ENCODE measurements at regions not wholly inside any gene's neighbourhood (a gene's known extent, or its start where the extent isn't known, plus 50 kb on each side); places are given as distances from the start of the nearest gene placed in this dataset.
"Not testable (repeated sequence)": the region's sequence is repeated elsewhere in the genome, so short reads cannot be mapped to it uniquely, and the experiment has no call there.

DNA sequence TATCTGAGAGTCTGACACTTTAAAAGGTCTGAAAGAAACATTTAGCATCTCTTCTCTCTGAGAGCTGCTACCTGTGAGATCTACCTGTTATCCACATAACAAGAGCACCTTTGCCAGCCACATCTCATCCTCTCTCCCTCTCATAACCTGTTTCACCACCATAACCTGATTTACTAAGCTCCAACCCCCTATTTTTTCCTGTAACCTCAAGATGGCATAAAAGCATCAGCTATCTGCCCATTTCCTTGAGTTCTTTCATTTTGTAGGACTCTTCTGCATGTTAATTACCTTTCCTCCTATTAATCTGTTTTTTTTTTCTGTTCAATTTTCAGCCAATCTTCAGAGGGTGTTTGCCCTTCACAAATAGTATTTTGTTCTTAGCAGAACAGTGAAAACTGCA lies 136.5 kb upstream of the KCNK1 start:
- no peak for DNase-seq

GRCh38 chr1:233478611-233479010 lies 135.3 kb upstream of the KCNK1 start:
- DNase-seq = no peak

- DNase-seq = no peak
Observed at GRCh38 chr1:233479110-233479890, 134.6 kb upstream of the KCNK1 start.

DNA sequence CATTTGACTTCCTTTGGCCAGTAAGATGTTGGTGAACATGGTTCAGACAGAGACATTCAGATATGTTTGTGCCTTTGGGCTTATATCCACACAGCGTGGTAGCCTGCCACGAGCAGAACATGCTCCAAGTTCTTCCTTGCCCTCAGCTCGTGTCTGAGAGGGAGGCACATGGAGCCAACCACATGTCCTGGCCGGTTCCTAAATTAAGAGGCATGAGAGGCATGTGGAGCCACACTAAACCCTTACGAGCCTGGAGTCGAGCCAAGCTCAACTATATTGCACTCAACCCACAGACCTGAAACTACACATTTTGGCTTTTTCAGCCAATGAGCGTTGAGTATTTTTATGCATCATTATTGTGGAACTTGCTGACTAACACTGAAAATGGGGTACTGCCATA lies 133.7 kb upstream of the KCNK1 start:
- no peak for DNase-seq

- no peak for DNase-seq
Observed at GRCh38 chr1:233482388-233482787, 131.5 kb upstream of the KCNK1 start.

GRCh38 chr1:233485385-233485784 lies 128.5 kb upstream of the KCNK1 start:
- no peak for DNase-seq

- no peak for DNase-seq
Observed at GRCh38 chr1:233485809-233486398, 128.0 kb upstream of the KCNK1 start.

- DNase-seq = no peak
Observed at GRCh38 chr1:233487408-233487807, 126.5 kb upstream of the KCNK1 start.

DNA sequence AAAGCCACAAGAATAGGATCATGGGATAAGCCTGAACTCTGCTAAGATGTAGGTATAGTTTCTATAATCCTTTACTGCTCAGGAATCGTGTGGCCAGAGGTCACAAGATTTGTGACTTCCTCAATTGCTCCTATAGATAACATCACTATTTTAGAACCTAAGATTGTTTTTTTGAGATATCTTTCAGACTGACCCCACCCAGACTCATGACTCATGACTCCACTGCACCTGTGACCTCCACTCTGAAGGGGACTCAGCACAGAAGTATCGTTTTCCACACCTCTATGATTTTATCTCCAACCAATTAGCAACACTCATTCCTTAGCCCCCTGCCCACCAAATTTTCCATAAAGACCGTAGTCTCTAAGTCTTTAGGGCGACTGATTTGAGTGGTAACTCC lies 124.5 kb upstream of the KCNK1 start:
- no peak for DNase-seq

- DNase-seq = no peak
Observed at GRCh38 chr1:233490488-233490887, 123.4 kb upstream of the KCNK1 start.

- DNase-seq = no peak
Observed at GRCh38 chr1:233491953-233492620, 121.8 kb upstream of the KCNK1 start.

DNA sequence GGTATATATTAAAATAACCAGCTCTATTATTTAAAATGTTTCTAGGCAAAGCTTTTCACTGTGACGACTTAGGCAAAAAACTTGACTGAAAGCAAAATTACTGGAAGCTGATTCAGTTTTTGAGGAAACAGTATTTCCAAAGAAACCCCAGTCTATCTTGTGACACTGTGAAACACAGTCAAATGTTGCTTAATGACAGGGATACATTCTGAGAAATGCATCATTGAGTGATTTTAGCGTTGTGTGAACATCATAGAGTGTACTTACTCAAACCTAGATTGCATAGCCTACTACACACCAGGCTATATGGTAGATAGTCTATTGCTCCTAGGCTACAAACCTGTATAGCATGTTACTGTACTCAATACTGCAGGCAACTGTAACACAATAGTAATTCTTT lies 116.9 kb upstream of the KCNK1 start:
- DNase-seq = no peak

GRCh38 chr1:233497679-233498078 lies 116.2 kb upstream of the KCNK1 start:
- DNase-seq = no peak

GRCh38 chr1:233500106-233500505 lies 113.8 kb upstream of the KCNK1 start:
- no peak for DNase-seq

GRCh38 chr1:233503366-233503954 lies 110.4 kb upstream of the KCNK1 start:
- no peak for DNase-seq

GRCh38 chr1:233505130-233505529 lies 108.8 kb upstream of the KCNK1 start:
- no peak for DNase-seq

DNA sequence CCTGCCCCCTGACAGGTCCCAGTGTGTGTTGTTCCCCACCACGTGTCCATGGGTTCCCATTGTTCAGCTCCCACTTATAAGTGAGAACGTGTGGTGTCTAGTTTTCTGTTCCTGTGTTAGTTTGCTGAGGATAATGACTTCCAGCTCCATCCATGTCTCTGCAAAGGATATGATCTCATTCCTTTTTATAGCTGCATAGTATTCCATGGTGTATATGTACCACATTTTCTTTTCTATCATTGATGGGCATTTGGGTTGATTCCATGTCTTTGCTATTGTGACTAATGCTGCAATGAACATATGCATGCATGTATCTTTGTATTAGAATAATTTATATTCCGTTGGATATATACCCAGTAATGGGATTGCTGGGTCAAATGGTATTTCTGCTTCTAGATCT lies 108.0 kb upstream of the KCNK1 start:
- not testable (repeated sequence) for DNase-seq

GRCh38 chr1:233509526-233509925 lies 104.4 kb upstream of the KCNK1 start:
- no peak for DNase-seq

DNA sequence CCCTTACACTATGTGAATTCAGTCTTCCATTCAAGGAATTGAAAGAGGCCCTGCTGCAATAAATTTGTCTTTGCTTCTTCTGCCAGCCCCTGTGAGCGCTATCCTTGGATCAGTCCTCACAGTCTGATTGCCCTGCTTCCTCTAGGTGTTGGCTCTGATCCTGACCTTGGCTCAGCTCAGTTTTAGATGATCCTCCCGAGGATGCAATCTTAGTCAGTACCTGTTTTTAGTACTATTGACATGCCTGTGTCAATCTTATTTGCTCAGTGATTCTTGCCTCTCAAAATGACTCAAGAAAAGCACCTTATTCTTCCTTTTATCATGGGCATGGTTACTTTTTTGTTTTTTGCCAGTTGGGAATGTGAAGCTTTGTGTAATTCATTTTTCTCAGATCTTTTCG lies 101.4 kb upstream of the KCNK1 start:
- no peak for DNase-seq

DNA sequence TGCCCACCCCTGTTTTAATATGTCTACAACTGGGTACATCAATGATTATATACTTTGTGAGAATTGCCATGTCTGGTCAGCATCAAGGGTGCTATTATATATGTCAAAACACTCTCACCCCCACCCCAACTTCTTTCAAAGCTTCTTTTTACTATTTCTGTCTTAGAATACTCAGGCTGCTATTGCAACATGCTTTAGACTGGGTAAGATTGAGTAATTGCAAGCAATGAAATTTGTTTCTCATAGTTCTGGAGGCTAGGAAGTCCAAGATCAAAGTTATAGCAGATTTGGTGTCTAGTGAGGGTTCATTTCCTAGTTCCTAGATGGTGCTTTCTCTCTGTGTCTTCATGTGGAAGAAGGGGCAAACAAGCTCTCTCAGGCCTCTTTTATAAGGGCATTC lies 100.5 kb upstream of the KCNK1 start:
- DNase-seq = no peak

- DNase-seq = no peak
Observed at GRCh38 chr1:233514946-233515391, 98.9 kb upstream of the KCNK1 start.

- no peak for DNase-seq
Observed at GRCh38 chr1:233516732-233517131, 97.2 kb upstream of the KCNK1 start.

DNA sequence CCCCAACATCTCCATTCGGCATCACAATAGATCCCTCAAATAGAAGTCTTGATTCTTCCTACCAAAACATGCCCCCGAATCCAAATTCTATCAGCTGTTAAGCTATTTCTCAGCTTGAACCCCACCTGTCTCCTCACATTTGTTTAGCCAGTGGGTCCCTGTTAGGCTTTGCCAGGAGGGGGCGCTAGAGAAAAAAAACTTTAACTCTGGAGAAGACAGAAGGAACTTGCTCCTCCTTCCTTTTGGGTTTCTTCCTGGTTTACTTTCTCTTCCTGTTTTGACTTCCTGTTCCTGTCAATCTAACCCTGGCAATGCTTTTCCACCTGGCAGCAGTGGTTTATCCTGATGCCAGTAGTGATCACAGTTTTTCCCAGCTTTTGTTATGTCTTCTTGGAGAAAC lies 95.6 kb upstream of the KCNK1 start:
- no peak for DNase-seq
